Lower leg skin (tissue), 4 donors: ENCODE measurements at regions not wholly inside any gene's neighbourhood (a gene's known extent, or its start where the extent isn't known, plus 50 kb on each side); places are given as distances from the start of the nearest gene placed in this dataset.

ENCODE experiments used
- DNase-seq, 2 donors: peaks; one replicate each; pipeline ENCODE4 v3.0.0-alpha.2; 2019; ENCODE audit warnings: low spot score in 2 of 2
- H3K4me3 ChIP-seq: fragments of 200-600 bp; sonication (generic); 2 replicates; pipeline ENCODE4 v1.5.1; 2017; ENCODE audit warnings: mild to moderate bottlenecking, low read depth; ENCODE audit not compliant: poor library complexity, severe bottlenecking
- CTCF ChIP-seq, 3 donors: fragments of 450-650 bp; IDR thresholded peaks; one replicate each; pipeline ENCODE4 v1.5.1; 2016; ENCODE audit warnings: antibody characterized with exemption in 3 of 3, mild to moderate bottlenecking in 3 of 3, moderate library complexity in 2 of 3
- POLR2A ChIP-seq, 2 donors: fragments of 450-650 bp; IDR thresholded peaks; one replicate each; pipeline ENCODE4 v1.6.1; 2016 to 2017; ENCODE audit warnings: antibody characterized with exemption in 2 of 2, mild to moderate bottlenecking in 1 of 2, moderate library complexity in 1 of 2
- WGBS, 2 donors: methylation state at CpG; one replicate each; pipeline ENCODE4 v1.1.5; 2018; 5-methylcytosine and 5-hydroxymethylcytosine counted together
- intact Hi-C: fragments of 100-400 bp; cut with DNase I; formaldehyde crosslinking; loops from one replicate; pipeline ENCODE4 v1.15.0; 2023; ENCODE audit warnings: low total_unique reads

GRCh38 chr12:13504074-13504473, 307.5 kb downstream of the EMP1 start:
- DNase-seq, result no peak
- intact Hi-C loops, result no loop called here
- no peak overlapping the region for H3K4me3 ChIP-seq
- TF ChIP-seq CTCF (IDR thresholded peaks at IDR 0.05), result no peak

- WGBS, 2 donors, result 84 to 86% methylated on average over 2 of the region's 2 CpGs
- intact Hi-C loops, result no loop called here
- no peak for TF ChIP-seq CTCF (IDR thresholded peaks at IDR 0.05)
- no peak for TF ChIP-seq POLR2A (IDR thresholded peaks at IDR 0.05)
Measured at GRCh38 chr12:13503094-13503835, 306.7 kb downstream of the EMP1 start.

GRCh38 chr12:13499008-13499407, 302.5 kb downstream of the EMP1 start:
- intact Hi-C loops, result no loop called here
- TF ChIP-seq POLR2A (IDR thresholded peaks at IDR 0.05) (no peak), CTCF (IDR thresholded peaks at IDR 0.05) (no peak)
- 44 to 64% methylated on average over 2 to 3 of the region's 3 CpGs for WGBS, 2 donors
- no peak overlapping the region for H3K4me3 ChIP-seq
- DNase-seq, result no peak

More at GRCh38 chr12:13503094-13503835, 306.7 kb downstream of the EMP1 start:
- no peak overlapping the region for H3K4me3 ChIP-seq
- no peak for DNase-seq

GRCh38 chr12:13496111-13496510, 299.6 kb downstream of the EMP1 start:
- no peak overlapping the region for H3K4me3 ChIP-seq
- TF ChIP-seq POLR2A (IDR thresholded peaks at IDR 0.05) (no peak), CTCF (IDR thresholded peaks at IDR 0.05) (no peak)
- intact Hi-C loops, result no loop called here
- WGBS, 2 donors, result 20 to 25% methylated on average over 1 of the region's 1 CpG
- DNase-seq, result no peak

GRCh38 chr12:13489246-13489645, 292.7 kb downstream of the EMP1 start:
- no peak for DNase-seq
- intact Hi-C loops, result no loop called here
- 94 to 95% methylated on average over 4 of the region's 4 CpGs for WGBS, 2 donors
- TF ChIP-seq POLR2A (IDR thresholded peaks at IDR 0.05), result no peak
- no peak for TF ChIP-seq CTCF (IDR thresholded peaks at IDR 0.05)
- no peak overlapping the region for H3K4me3 ChIP-seq

GRCh38 chr12:13487326-13487725, 290.8 kb downstream of the EMP1 start:
- DNase-seq, result no peak
- intact Hi-C loops, result no loop called here
- TF ChIP-seq POLR2A (IDR thresholded peaks at IDR 0.05), result no peak
- no peak for TF ChIP-seq CTCF (IDR thresholded peaks at IDR 0.05)
- H3K4me3 ChIP-seq, result no peak overlapping the region
- WGBS, 2 donors, result 82 to 89% methylated on average over 7 of the region's 7 CpGs
